HG02763 (cell line): ENCODE measurements at regions not wholly inside any gene's neighbourhood (a gene's known extent, or its start where the extent isn't known, plus 50 kb on each side); places are given as distances from the start of the nearest gene placed in this dataset.

ENCODE experiments used
- ATAC-seq: cut with Tn5 transposase; IDR thresholded peaks from one replicate; pipeline ENCODE4 v1.9.1; 2021; ENCODE audit warnings: mild to moderate bottlenecking, moderate library complexity; ENCODE audit not compliant: unreplicated experiment

- no peak for ATAC-seq
Measured at GRCh38 chr9:93900971-93901861, 53.9 kb downstream of the BARX1 start.

GRCh38 chr9:93900436-93900819, 54.7 kb downstream of the BARX1 start:
- ATAC-seq = no peak

GRCh38 chr9:93899609-93900435, 55.3 kb downstream of the BARX1 start:
- no peak for ATAC-seq

- ATAC-seq = no peak
Measured at GRCh38 chr9:93898502-93899426, 56.4 kb downstream of the BARX1 start.

- ATAC-seq = no peak
Measured at GRCh38 chr9:93898026-93898425, 57.1 kb downstream of the BARX1 start.

- no peak for ATAC-seq
Measured at GRCh38 chr9:93897075-93897970, 57.8 kb downstream of the BARX1 start.

GRCh38 chr9:93896496-93897033, 58.6 kb downstream of the BARX1 start:
- ATAC-seq = no peak

- ATAC-seq = no peak
Measured at GRCh38 chr9:93896093-93896492, 59.1 kb downstream of the BARX1 start.

- no peak for ATAC-seq
Measured at GRCh38 chr9:93895535-93895934, 59.6 kb downstream of the BARX1 start.

GRCh38 chr9:93894691-93895079, 60.5 kb downstream of the BARX1 start:
- ATAC-seq = no peak

- ATAC-seq = no peak
Measured at GRCh38 chr9:93893899-93894690, 61.1 kb downstream of the BARX1 start.

GRCh38 chr9:93893194-93893593, 62.0 kb downstream of the BARX1 start:
- no peak for ATAC-seq

GRCh38 chr9:93892748-93893147, 62.4 kb downstream of the BARX1 start:
- ATAC-seq = no peak

GRCh38 chr9:93891549-93892310, 63.4 kb downstream of the BARX1 start:
- no peak for ATAC-seq

GRCh38 chr9:93891050-93891449, 64.1 kb downstream of the BARX1 start:
- ATAC-seq = no peak

GRCh38 chr9:93890436-93890935, 64.7 kb downstream of the BARX1 start:
- no peak for ATAC-seq

GRCh38 chr9:93886911-93887310, 68.2 kb downstream of the BARX1 start:
- no peak for ATAC-seq

- no peak for ATAC-seq
Measured at GRCh38 chr9:93884808-93885207, 70.3 kb downstream of the BARX1 start.
